ENCODE measurements at regions not wholly inside any gene's neighbourhood (a gene's known extent, or its start where the extent isn't known, plus 50 kb on each side); places are given as distances from the start of the nearest gene placed in this dataset.
"Not testable (repeated sequence)": the region's sequence is repeated elsewhere in the genome, so short reads cannot be mapped to it uniquely, and the experiment has no call there.

GRCh38 chr6:21707524-21708319 lies 114.2 kb downstream of the SOX4 start:
- no peak for DNase-seq (ENCODE audit: low read depth in 4 of 4, low spot score in 2 of 4)

- DNase-seq (ENCODE audit: low read depth in 4 of 4, low spot score in 2 of 4), result no peak
These were observed 114.7 kb downstream of the SOX4 start for GRCh38 chr6:21708320-21708580.

DNA sequence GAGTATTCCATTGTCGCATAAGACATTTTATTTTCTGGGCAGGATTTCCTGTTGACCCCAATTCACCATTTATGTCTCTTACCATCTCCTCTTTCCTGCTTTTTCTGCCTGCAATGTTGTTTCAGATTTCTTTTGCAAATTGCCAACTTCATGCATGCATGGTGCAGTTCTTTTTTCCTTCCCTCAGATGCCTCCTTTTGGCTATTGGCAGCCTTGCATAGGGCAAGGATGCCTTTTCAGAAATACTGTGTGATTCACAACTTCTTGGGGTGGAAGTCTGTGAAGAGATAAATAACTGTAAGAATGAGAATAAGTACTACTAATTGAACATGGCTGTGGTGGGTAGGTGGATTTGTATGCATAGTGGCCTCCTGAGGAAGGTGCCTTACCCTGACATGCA lies 116.7 kb downstream of the SOX4 start:
- DNase-seq (ENCODE audit: low read depth in 4 of 4, low spot score in 2 of 4), result no peak

DNA sequence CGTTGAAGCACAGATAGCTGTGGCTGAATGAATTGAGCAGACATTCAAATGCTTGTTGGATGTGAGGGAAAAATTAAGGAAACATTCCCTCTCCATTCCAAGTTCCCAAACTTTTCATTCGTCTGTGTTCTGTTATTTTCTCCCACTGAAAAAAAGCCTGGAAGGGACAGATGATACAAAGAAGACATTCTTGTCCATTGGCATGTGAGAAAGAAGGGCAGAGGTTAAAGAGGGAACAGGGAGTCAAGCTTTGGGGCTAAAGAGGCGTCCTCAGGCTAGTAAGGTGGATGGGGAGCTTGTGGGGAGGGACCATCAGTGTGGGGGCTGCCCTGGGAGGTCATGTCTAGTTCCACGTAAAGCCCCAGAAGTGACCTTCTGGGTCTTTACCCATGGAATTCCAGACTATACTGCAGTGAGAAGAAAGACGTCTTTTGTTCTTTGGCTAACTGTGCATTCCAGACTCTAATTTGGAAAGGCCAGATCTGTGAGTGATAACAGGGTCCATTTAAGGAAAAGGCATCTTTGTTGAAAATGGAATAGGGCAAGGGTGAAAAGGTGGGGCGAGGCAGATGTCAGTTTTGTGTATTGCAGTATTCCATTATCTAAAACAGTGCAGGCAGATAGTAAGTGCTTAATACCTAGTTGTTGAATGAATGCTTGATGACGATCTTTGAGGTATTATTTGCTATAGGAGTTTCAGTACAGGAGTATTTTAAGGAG lies 117.5 kb downstream of the SOX4 start:
- no peak for DNase-seq (ENCODE audit: low read depth in 4 of 4, low spot score in 2 of 4)

GRCh38 chr6:21712213-21712612 lies 118.7 kb downstream of the SOX4 start:
- no peak for DNase-seq (ENCODE audit: low read depth in 4 of 4, low spot score in 2 of 4)

DNA sequence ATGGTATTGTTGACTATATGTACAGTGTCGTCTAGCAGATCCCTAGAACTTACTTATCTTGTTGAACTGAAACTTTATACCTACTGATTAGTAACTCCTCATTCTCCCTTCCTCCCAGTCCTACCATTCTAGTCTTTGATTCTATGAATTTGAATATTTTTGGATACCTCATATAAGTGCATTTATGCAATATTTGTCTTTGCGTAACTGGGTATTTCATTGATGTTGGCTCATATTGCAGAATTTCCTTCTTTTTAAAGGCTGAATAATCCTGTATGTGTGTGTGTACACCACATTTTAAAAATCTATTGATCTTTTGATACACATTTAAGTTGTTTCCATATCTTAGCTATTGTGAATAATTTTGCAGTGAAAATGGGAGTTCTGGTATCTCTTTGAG lies 119.9 kb downstream of the SOX4 start:
- no peak for DNase-seq (ENCODE audit: low read depth in 4 of 4, low spot score in 2 of 4)

- DNase-seq (ENCODE audit: low read depth in 4 of 4, low spot score in 2 of 4), result no peak
These were observed 121.6 kb downstream of the SOX4 start for GRCh38 chr6:21715180-21715579.

GRCh38 chr6:21722510-21722909 lies 129.0 kb downstream of the SOX4 start:
- no peak for DNase-seq (ENCODE audit: low read depth in 4 of 4, low spot score in 2 of 4)

DNA sequence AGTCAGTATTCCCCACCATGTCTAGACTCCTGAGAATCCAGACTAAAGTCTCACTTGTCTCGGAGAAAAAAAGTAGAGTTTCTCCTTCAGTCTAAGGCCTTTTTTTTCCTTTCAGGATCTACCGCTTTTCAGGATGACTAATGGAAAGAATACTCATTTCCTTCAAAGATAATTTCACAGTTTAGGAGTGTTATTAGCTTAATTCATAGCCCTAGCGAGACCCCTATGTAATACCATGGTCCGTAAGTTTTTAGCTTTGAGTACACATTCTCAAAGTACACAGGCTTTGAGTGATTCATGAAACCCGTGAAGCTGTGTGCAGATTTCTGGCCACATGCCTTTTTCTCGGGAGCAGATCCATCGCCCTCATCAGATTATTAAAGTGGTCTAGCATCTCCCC lies 133.1 kb downstream of the SOX4 start:
- DNase-seq (ENCODE audit: low read depth in 4 of 4, low spot score in 2 of 4), result no peak

DNA sequence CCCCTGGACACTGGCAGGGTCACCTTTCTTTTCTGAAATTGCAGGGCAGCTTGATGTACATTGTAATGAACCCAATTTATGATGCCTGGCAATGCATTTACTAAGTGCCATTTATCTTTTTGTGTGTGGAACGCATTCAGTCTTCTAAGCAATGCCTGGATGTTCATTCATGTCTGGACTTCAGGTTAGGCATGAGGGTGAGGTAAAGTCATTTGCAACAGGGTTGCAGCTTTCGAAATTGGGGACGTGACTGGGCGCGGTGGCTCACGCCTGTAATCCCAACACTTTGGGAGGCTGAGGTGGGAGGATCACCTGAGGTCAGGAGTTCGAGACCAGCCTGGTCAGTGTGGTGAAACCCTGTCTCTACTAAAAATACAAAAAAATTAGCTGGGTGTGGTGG lies 134.6 kb downstream of the SOX4 start:
- DNase-seq (ENCODE audit: low read depth in 4 of 4, low spot score in 2 of 4), result no peak

DNA sequence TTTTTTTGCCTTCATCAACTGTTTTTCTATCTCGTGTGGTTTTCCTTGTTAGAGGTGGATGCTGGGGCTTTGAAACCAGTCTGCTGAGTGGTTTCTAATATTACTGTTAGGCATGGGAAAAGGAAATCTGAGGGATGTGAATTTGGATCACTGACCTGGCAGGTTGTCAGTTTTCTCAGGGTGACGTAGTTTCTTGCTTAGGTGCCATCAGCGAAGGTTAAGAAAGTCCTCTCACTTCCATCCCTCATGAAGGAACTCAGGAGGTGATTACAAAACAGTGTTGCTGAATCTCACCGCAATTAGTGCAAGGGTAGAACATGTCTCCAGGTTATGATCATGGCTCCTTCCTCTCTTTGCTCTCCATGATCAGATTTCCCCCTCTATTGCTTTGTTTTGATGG lies 135.9 kb downstream of the SOX4 start:
- no peak for DNase-seq (ENCODE audit: low read depth in 4 of 4, low spot score in 2 of 4)

DNA sequence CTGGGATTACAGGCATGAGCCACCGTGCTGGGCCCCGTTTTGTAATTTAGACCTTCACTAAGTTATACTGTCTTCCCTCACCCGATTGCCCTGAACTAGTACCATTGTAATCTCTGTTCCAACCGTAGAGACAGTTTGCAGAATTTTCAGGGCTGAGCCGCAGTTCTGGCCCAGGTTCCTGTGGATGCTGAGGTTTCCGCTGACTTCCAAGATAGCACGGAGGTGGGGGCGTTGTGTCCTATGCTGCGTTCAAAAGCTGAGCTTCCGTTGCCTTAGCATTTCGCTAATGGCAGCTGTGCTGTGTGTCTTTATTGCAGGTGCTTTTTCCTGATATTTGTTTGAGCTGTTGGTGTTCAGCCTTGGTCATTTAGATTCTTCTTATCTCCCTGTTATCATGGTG lies 137.0 kb downstream of the SOX4 start:
- no peak for DNase-seq (ENCODE audit: low read depth in 4 of 4, low spot score in 2 of 4)

DNA sequence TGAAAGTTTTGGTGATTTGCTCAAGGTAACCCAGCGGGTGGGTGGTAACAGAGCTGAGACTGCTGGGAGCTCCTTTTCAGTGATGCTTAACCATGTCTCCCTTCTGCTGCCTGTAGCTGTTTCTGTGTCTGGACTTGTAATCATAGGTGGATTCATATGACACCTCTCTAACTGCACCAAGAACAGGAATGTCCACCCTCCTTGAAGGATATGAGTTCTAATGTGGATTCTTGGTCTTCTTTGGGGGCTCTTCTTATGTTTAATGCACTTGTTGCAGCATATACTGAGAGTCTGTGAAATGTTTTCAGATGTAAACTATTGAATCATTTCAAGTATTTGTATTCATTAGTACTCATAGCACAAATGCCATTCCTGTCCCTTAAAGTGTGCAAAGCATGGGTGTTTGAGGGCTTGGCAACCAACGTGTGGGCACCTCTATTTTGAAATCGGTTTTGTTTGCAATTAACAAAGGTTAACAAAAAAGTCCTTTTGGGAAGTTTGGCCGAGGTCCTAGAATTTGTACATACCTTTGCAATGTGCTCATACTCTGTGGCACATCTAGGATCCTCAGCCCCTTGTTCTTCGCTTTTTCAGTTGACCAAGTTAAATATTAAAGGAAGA lies 138.0 kb downstream of the SOX4 start:
- DNase-seq (ENCODE audit: low read depth in 4 of 4, low spot score in 2 of 4), result no peak

- not testable (repeated sequence) for DNase-seq (ENCODE audit: low read depth in 4 of 4, low spot score in 2 of 4)
These were observed 138.6 kb downstream of the SOX4 start for GRCh38 chr6:21732032-21732730.

- no peak for DNase-seq (ENCODE audit: low read depth in 4 of 4, low spot score in 2 of 4)
These were observed 139.2 kb downstream of the SOX4 start for GRCh38 chr6:21732731-21733130.

DNA sequence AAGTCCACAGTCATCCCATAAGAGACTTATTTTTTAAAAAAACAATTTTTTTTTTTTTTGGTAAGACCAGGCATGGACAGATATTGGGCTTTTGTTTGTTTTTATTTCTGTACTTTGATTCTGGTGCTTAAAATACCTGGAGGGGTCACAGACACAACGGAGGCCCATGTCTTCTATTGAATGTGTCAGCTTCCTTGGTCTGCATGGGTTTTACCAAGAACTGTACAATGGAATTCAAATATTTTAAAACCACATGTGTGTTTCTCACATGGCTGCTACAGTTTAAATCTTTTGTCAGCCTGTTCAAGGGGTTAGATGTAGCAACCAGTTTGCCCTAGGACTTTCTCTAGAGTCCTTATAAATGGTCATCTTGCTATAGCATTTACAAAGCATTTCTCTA lies 139.8 kb downstream of the SOX4 start:
- no peak for DNase-seq (ENCODE audit: low read depth in 4 of 4, low spot score in 2 of 4)

- DNase-seq (ENCODE audit: low read depth in 4 of 4, low spot score in 2 of 4), result no peak
These were observed 140.7 kb downstream of the SOX4 start for GRCh38 chr6:21734204-21734603.

GRCh38 chr6:21738180-21739094 lies 144.9 kb downstream of the SOX4 start:
- DNase-seq (ENCODE audit: low read depth in 4 of 4, low spot score in 2 of 4), result no peak

GRCh38 chr6:21739241-21739640 lies 145.7 kb downstream of the SOX4 start:
- no peak for DNase-seq (ENCODE audit: low read depth in 4 of 4, low spot score in 2 of 4)

DNA sequence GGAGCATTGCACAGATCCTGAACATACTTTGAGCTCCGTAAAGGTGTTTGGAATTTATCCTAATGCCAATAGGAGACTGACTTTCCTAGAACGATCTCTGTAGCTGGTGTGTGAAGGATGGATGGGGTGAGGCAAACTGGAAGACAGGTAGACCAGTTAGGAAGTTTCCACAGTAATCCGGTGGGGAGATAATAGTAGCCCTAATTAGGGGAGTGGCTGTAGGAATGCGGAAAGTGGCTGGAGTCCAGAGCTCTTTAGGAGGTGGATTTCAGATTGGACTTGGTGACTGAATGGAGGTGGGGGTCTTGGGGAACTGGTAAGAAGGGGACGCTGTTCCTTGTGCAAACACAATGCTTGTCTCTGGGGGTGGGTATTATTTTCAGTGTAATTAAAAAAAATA lies 146.3 kb downstream of the SOX4 start:
- DNase-seq (ENCODE audit: low read depth in 4 of 4, low spot score in 2 of 4), result no peak

All from left renal cortex interstitium (tissue), 4 donors.